Neutrophil (primary cell): ENCODE measurements at regions not wholly inside any gene's neighbourhood (a gene's known extent, or its start where the extent isn't known, plus 50 kb on each side); places are given as distances from the start of the nearest gene placed in this dataset.

Experiments used
- H3K27ac ChIP-seq: fragments of 200-600 bp; sonication (generic); 2 replicates; pipeline ENCODE4 v1.5.1; 2016; ENCODE audit warnings: mild to moderate bottlenecking, moderate library complexity
- H3K27me3 ChIP-seq: fragments of 200-600 bp; sonication (generic); 2 replicates; pipeline ENCODE4 v1.6.0; 2016; ENCODE audit warnings: mild to moderate bottlenecking
- H3K36me3 ChIP-seq: fragments of 200-600 bp; sonication (generic); 2 replicates; pipeline ENCODE4 v1.5.1; 2017
- H3K4me1 ChIP-seq, 2 experiments: fragments of 200-600 bp in 1 of 2; sonication (generic) in 1 of 2; 1 replicate in 1 of 2; 2 replicates in 1 of 2; pipeline versions ENCODE4 v1.5.1 to v1.6.1; 2013 to 2016; ENCODE audit warnings: low read depth in 1 of 2, low read length in 1 of 2, mild to moderate bottlenecking in 1 of 2, moderate library complexity in 1 of 2; ENCODE audit not compliant: control insufficient read depth in 1 of 2, insufficient read depth in 1 of 2
- H3K4me3 ChIP-seq, 2 experiments: fragments of 200-600 bp in 1 of 2; sonication (generic) in 1 of 2; 1 replicate in 1 of 2; 2 replicates in 1 of 2; pipeline ENCODE4 v1.5.1; 2013 to 2016; ENCODE audit warnings: low read depth in 1 of 2, low read length in 1 of 2, mild to moderate bottlenecking in 1 of 2, moderate library complexity in 1 of 2
- H3K9me3 ChIP-seq: fragments of 200-600 bp; sonication (generic); 2 replicates; pipeline ENCODE4 v1.5.1; 2016
- TF ChIP-seq, protein P1 (sequence below): fragments of 200-600 bp; sonication (generic); IDR thresholded peaks from 2 replicates; pipeline ENCODE4 v1.5.1; 2016; ENCODE audit warnings: antibody characterized with exemption

DNA sequence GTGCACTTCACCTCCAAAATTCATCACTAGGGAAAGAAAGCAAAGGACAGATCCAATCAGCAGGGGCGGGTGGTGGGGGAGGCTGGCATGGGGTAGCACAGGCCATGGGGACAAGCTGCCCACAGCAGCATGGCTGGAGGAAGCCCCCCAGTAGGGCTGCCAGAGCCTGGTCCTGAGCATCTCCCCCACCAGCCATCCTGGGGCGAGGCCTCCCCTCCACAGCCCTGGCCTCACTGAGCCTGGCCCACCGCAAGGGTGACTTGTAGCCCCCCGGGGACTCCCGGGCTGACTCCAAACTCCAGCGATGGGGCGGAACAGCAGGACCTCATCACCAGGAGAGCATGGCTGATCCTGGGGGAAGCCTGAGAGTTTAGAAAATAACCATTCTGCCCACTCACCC is 92.4 kb upstream of the TCERG1L start:
- no peak overlapping the region for H3K27ac ChIP-seq
- H3K4me3 ChIP-seq = no peak overlapping the region
- H3K36me3 ChIP-seq = no peaks in the 10 kb centered on the region
- no peaks in the 10 kb centered on the region for H3K9me3 ChIP-seq
- no peaks in the 10 kb centered on the region for H3K27me3 ChIP-seq
- H3K4me1 ChIP-seq = no peaks in the 10 kb centered on the region
- TF ChIP-seq, protein P1, sequence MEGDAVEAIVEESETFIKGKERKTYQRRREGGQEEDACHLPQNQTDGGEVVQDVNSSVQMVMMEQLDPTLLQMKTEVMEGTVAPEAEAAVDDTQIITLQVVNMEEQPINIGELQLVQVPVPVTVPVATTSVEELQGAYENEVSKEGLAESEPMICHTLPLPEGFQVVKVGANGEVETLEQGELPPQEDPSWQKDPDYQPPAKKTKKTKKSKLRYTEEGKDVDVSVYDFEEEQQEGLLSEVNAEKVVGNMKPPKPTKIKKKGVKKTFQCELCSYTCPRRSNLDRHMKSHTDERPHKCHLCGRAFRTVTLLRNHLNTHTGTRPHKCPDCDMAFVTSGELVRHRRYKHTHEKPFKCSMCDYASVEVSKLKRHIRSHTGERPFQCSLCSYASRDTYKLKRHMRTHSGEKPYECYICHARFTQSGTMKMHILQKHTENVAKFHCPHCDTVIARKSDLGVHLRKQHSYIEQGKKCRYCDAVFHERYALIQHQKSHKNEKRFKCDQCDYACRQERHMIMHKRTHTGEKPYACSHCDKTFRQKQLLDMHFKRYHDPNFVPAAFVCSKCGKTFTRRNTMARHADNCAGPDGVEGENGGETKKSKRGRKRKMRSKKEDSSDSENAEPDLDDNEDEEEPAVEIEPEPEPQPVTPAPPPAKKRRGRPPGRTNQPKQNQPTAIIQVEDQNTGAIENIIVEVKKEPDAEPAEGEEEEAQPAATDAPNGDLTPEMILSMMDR = no peak

DNA sequence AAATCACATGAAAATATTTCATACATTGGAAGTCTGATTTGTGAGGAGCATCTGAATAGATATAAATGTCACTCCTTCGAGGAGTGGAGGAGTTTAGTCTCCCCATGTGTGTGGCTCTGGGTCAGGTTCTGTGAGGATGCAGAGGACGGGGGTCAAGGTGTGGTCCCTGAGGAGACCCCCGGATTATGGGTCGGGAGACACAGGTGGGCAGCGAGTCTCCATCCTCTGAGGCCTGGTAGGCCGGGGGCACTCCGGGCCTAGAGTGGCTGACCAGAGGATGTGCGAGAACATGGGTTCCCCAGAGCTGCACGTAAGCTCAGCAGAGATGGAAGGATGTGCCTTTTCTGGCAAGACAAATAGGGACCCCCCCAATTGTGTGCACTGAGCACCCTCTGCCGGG is 93.4 kb upstream of the TCERG1L start:
- H3K9me3 ChIP-seq = no peaks in the 10 kb centered on the region
- H3K27me3 ChIP-seq = no peaks in the 10 kb centered on the region
- H3K27ac ChIP-seq = no peak overlapping the region
- TF ChIP-seq, protein P1 = no peak
- H3K4me1 ChIP-seq = no peaks in the 10 kb centered on the region
- no peaks in the 10 kb centered on the region for H3K36me3 ChIP-seq
- no peak overlapping the region for H3K4me3 ChIP-seq

DNA sequence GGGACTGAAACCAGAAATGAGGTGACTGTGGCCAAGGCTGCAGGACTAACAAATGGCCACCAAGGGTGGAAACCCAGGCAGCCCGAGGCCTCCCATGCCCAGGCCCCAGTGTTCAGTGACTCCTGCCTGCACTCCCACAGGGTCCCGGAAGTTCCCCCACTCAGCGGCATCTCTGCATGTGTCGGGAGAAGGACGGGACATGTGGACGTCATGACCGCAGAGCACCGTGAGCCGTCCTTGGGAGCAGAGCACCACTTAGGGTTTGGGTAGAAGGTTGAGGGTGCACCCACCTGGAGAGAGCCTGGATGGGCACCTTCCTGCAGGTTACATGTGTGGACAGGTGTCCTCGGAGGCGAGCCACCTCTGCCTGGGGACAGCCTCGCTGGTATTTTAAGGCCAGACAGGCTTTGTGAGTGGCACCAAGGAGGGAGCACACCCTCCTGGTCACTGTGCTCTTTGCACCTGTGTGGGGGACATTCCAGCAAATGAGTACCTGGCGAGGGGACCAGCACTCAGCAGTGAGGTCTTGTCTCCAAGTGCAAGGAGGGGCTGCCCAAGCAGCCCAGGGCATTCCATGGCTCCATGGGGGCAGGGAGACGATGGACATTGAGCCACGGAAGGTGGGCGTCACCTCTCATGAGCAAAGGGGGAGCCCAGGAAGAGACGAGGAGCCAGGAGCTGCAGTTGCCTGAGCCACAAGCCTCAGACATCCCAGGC is 95.3 kb upstream of the TCERG1L start:
- TF ChIP-seq, protein P1 = no peak
- Histone ChIP-seq H3K27me3 (no peaks in the 10 kb centered on the region), H3K9me3 (no peaks in the 10 kb centered on the region), H3K4me3 (no peak overlapping the region), H3K36me3 (no peaks in the 10 kb centered on the region), H3K4me1 (no peaks in the 10 kb centered on the region), H3K27ac (no peak overlapping the region)

DNA sequence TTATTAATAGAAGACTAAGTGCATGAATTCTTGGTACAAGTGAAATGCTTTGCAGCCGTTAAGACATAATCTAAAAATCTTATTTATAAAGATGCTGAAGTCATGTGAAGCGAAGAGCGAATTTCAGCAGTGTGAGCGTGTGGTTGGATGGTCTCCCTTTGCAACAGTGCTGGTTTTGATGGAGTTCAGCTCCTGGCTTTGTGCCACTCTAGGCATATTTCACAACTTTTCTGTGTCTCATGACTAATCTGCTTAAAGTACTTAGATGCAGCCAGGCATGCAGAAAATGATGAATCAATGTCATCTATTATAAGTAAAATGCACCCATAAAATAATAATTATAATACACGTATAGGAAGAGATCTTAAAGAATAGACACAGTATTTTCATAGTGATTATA is 107.2 kb upstream of the TCERG1L start:
- Histone ChIP-seq H3K9me3 (no peaks in the 10 kb centered on the region), H3K36me3 (no peaks in the 10 kb centered on the region), H3K27me3 (no peaks in the 10 kb centered on the region), H3K4me3 (no peak overlapping the region), H3K4me1 (no peaks in the 10 kb centered on the region), H3K27ac (no peak overlapping the region)
- TF ChIP-seq, protein P1 = no peak

DNA sequence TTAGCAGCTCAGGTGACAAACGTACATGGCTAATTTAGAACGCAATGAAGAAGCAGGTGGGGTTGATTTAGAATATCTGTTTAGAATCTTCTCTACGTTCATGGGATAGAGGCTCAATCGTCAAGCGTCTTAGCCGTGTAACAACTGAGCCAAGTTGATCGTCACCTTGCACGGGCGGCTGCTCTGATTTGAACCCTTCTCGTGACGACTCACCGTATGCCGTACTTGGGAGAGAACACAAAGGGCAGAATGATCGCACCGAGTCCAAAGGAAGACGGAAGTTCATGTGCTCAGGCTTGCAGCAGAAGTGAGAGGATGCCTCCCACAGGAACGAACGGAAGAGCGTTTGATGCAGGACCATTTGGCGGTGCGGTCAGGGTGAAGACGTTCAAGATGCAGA is 108.3 kb upstream of the TCERG1L start:
- TF ChIP-seq, protein P1 = no peak
- H3K9me3 ChIP-seq = no peaks in the 10 kb centered on the region
- H3K27ac ChIP-seq = no peak overlapping the region
- no peaks in the 10 kb centered on the region for H3K27me3 ChIP-seq
- no peaks in the 10 kb centered on the region for H3K36me3 ChIP-seq
- H3K4me1 ChIP-seq = no peaks in the 10 kb centered on the region
- no peak overlapping the region for H3K4me3 ChIP-seq
